Keratinocyte (primary cell): ENCODE measurements at regions not wholly inside any gene's neighbourhood (a gene's known extent, or its start where the extent isn't known, plus 50 kb on each side); places are given as distances from the start of the nearest gene placed in this dataset.

Experiments used
- DNase-seq: peaks from one replicate; pipeline ENCODE4 v3.0.0-alpha.2; 2011; ENCODE audit warnings: low read depth, missing footprints, low spot score
- FAIRE-seq: peaks from 2 replicates; lab custom pipeline; 2011; peaks lifted over from hg19 to GRCh38; lab: Jason Lieb, UNC
- H2AFZ ChIP-seq: 2 replicates; pipeline ENCODE4 v1.6.0; 2012; ENCODE audit warnings: low read length, control low read depth, inconsistent platforms; ENCODE audit not compliant: control insufficient read depth
- H3K27ac ChIP-seq: 2 replicates; pipeline ENCODE4 v1.5.1; 2011; ENCODE audit warnings: low read length; ENCODE audit not compliant: control insufficient read depth, insufficient read depth
- H3K27me3 ChIP-seq: 3 replicates; pipeline ENCODE4 v1.6.0; 2011; ENCODE audit warnings: low read length; ENCODE audit not compliant: control insufficient read depth, insufficient read depth; ENCODE audit errors: extremely low read depth
- H3K36me3 ChIP-seq, 2 experiments: 2 replicates in 1 of 2; 3 replicates in 1 of 2; pipeline ENCODE4 v1.5.1; 2011; ENCODE audit warnings: low read length in 2 of 2, mild to moderate bottlenecking in 1 of 2; ENCODE audit not compliant: control insufficient read depth in 2 of 2, insufficient read depth in 2 of 2; ENCODE audit errors: extremely low read depth in 1 of 2
- H3K4me1 ChIP-seq: 3 replicates; pipeline ENCODE4 v1.5.1; 2011; ENCODE audit warnings: low read length; ENCODE audit not compliant: control insufficient read depth, insufficient read depth; ENCODE audit errors: extremely low read depth
- H3K4me2 ChIP-seq: 3 replicates; pipeline ENCODE4 v1.6.0; 2011; ENCODE audit warnings: low read depth, low read length; ENCODE audit not compliant: control insufficient read depth, insufficient read depth; ENCODE audit errors: extremely low read depth
- H3K4me3 ChIP-seq, 3 experiments: fragments of 200-600 bp in 1 of 3; sonication (generic) in 1 of 3; 2 replicates in 2 of 3; 3 replicates in 1 of 3; pipeline ENCODE4 v1.5.1; 2011 to 2016; ENCODE audit warnings: low read length in 3 of 3, mild to moderate bottlenecking in 3 of 3, control low read depth in 2 of 3, inconsistent platforms in 1 of 3, low read depth in 1 of 3, mixed read lengths in 1 of 3, mixed run types in 1 of 3, moderate library complexity in 1 of 3; ENCODE audit not compliant: control insufficient read depth in 2 of 3, insufficient read depth in 2 of 3; ENCODE audit errors: extremely low read depth in 1 of 3
- H3K79me2 ChIP-seq: 2 replicates; pipeline ENCODE4 v1.6.0; 2012; ENCODE audit warnings: low read length; ENCODE audit not compliant: control insufficient read depth, insufficient read depth
- H3K9ac ChIP-seq: 3 replicates; pipeline ENCODE4 v1.6.0; 2011; ENCODE audit warnings: low read length; ENCODE audit not compliant: control insufficient read depth, insufficient read depth; ENCODE audit errors: extremely low read depth
- H3K9me1 ChIP-seq: 3 replicates; pipeline ENCODE4 v1.6.0; 2011; ENCODE audit warnings: low read length; ENCODE audit not compliant: control insufficient read depth, insufficient read depth; ENCODE audit errors: extremely low read depth
- H3K9me3 ChIP-seq: 2 replicates; pipeline ENCODE4 v1.5.1; 2012; ENCODE audit warnings: low read depth, low read length; ENCODE audit not compliant: control insufficient read depth
- H4K20me1 ChIP-seq: 3 replicates; pipeline ENCODE4 v1.6.0; 2011; ENCODE audit warnings: low read length; ENCODE audit not compliant: control insufficient read depth, insufficient read depth; ENCODE audit errors: extremely low read depth
- EZH2 ChIP-seq: IDR thresholded peaks from one replicate; pipeline ENCODE4 v1.6.1; 2012; ENCODE audit warnings: inconsistent platforms, mild to moderate bottlenecking, low read length, moderate library complexity
- dilution Hi-C: fragments of 300-500 bp; cut with MboI; formaldehyde crosslinking; loops from one replicate; pipeline ENCODE4 v1.7.0; 2020; ENCODE audit warnings: low sequenced_read_pairs; ENCODE audit not compliant: extremely low pct_ligation_motif_present
- TF ChIP-seq, protein P1 (sequence below), 3 experiments: IDR thresholded peaks in 1 of 3; conservative IDR thresholded peaks in 1 of 3; optimal IDR thresholded peaks in 1 of 3; 2 replicates in 2 of 3; 3 replicates in 1 of 3; pipeline versions ENCODE3 to v1.5.1; 2011; ENCODE audit warnings: low read length in 3 of 3, mild to moderate bottlenecking in 3 of 3, moderate library complexity in 2 of 3, control low read depth in 1 of 3, inconsistent platforms in 1 of 3; ENCODE audit not compliant: insufficient read depth in 2 of 3; ENCODE audit errors: extremely low read depth in 1 of 3

DNA sequence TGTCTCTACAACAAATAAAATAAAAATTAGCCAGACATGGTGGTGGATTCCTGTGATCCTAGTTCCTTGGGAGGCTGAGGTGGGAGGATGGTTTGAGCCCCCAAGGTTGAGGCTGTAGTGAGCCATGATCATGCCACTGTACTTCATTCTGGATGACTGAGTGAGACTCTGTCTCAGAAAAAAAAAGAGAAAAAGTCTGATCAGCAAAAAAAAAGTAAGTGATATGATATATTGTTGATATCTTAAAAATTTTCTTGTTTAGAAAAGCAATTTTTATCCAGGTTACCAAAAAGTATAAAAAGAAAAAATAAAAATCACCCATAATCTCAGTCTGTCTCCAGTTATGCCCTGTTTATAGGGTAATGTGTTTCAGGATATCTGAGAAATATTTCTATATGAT lies 251.4 kb downstream of the OTOL1 start:
- H3K36me3 ChIP-seq, result no peaks in the 10 kb centered on the region
- no peak for DNase-seq
- H2AFZ ChIP-seq, result no peak overlapping the region
- dilution Hi-C loops, result no loop called here
- no peak overlapping the region for H3K9ac ChIP-seq
- no peaks in the 10 kb centered on the region for H4K20me1 ChIP-seq
- no peak overlapping the region for H3K4me3 ChIP-seq
- H3K27ac ChIP-seq, result no peak overlapping the region
- H3K4me2 ChIP-seq, result no peak overlapping the region
- H3K9me1 ChIP-seq, result no peaks in the 10 kb centered on the region
- H3K79me2 ChIP-seq, result no peaks in the 10 kb centered on the region
- H3K27me3 ChIP-seq, result no peaks in the 10 kb centered on the region
- H3K4me1 ChIP-seq, result no peaks in the 10 kb centered on the region
- no peak for TF ChIP-seq EZH2
- TF ChIP-seq, protein P1, sequence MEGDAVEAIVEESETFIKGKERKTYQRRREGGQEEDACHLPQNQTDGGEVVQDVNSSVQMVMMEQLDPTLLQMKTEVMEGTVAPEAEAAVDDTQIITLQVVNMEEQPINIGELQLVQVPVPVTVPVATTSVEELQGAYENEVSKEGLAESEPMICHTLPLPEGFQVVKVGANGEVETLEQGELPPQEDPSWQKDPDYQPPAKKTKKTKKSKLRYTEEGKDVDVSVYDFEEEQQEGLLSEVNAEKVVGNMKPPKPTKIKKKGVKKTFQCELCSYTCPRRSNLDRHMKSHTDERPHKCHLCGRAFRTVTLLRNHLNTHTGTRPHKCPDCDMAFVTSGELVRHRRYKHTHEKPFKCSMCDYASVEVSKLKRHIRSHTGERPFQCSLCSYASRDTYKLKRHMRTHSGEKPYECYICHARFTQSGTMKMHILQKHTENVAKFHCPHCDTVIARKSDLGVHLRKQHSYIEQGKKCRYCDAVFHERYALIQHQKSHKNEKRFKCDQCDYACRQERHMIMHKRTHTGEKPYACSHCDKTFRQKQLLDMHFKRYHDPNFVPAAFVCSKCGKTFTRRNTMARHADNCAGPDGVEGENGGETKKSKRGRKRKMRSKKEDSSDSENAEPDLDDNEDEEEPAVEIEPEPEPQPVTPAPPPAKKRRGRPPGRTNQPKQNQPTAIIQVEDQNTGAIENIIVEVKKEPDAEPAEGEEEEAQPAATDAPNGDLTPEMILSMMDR (optimal IDR thresholded peaks at IDR 0.05 in 1 of 3, IDR thresholded peaks at IDR 0.05 in 1 of 3, conservative IDR thresholded peaks at IDR 0.05 in 1 of 3; ENCODE audit: extremely low read depth in 1 of 3, insufficient read depth in 2 of 3, low read length in 3 of 3), result no peak
- no peak for FAIRE-seq
- H3K9me3 ChIP-seq, result no peaks in the 10 kb centered on the region

DNA sequence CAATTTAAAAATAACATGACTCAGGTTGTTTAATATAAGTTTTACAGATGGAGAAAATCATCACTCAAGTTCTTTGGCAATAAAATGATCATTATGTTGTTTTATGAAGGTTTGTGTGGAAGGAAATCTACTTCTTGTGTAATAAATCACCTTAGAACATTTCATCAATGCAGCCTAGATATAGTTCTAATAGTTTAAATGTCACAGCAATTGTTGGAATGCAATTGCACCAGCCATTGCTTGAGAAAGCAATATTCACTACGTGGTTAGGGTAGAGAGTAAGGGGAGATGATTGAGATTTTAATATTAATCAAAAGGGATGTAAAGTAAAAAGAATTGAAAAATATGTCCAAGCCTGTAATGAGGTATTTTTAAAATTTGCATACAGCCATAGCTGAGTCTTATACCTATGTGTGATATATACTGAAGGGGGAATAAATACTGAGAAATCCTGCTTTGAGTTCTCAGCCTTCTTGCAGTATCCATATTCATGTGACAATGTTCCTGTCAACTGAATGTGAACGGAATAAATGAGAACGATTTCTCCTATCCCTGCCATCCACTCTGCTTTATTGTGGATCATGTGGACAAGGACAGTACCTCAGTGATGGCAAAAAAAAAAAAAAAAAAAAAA lies 257.9 kb downstream of the OTOL1 start:
- no peaks in the 10 kb centered on the region for H3K79me2 ChIP-seq
- no peak overlapping the region for H3K4me3 ChIP-seq
- H3K4me1 ChIP-seq, result no peaks in the 10 kb centered on the region
- DNase-seq (no peak), FAIRE-seq (no peak)
- no peak overlapping the region for H3K27ac ChIP-seq
- no peaks in the 10 kb centered on the region for H3K36me3 ChIP-seq
- no peak overlapping the region for H3K4me2 ChIP-seq
- no peak overlapping the region for H3K9ac ChIP-seq
- no peaks in the 10 kb centered on the region for H3K9me3 ChIP-seq
- TF ChIP-seq EZH2, result no peak
- H3K27me3 ChIP-seq, result no peaks in the 10 kb centered on the region
- dilution Hi-C loops, result no loop called here
- no peaks in the 10 kb centered on the region for H4K20me1 ChIP-seq
- no peaks in the 10 kb centered on the region for H3K9me1 ChIP-seq
- H2AFZ ChIP-seq, result no peak overlapping the region

DNA sequence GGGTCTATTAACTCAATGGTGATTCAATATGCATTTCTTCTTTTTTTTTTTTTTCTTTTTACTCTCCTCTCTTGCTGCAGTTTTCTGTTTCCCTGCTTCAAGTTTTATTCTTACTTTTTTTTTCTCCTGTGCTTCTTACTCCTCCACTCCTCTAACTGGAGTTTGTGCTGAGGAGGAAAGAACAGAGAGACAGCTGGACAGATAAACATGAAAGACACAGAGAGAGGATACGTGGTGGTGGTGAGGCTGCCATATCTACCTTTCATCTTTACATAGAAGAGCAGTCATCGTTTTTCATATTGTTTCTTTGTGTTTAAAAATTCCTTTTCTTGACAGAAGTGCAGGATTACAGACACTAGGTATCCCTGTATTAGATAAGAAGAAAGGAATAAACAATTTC lies 262.8 kb downstream of the OTOL1 start:
- Histone ChIP-seq H3K79me2 (no peaks in the 10 kb centered on the region), H4K20me1 (no peaks in the 10 kb centered on the region), H3K9me3 (no peaks in the 10 kb centered on the region), H3K27ac (no peak overlapping the region), H3K36me3 (no peaks in the 10 kb centered on the region), H3K4me2 (no peak overlapping the region), H3K9ac (no peak overlapping the region), H3K9me1 (no peaks in the 10 kb centered on the region), H3K4me3 (no peak overlapping the region), H2AFZ (no peak overlapping the region), H3K27me3 (no peaks in the 10 kb centered on the region), H3K4me1 (no peaks in the 10 kb centered on the region)
- FAIRE-seq (no peak), DNase-seq (no peak)
- TF ChIP-seq EZH2, result no peak
- TF ChIP-seq, protein P1 (optimal IDR thresholded peaks at IDR 0.05 in 1 of 3, IDR thresholded peaks at IDR 0.05 in 1 of 3, conservative IDR thresholded peaks at IDR 0.05 in 1 of 3; ENCODE audit: extremely low read depth in 1 of 3, insufficient read depth in 2 of 3, low read length in 3 of 3), result no peak
- dilution Hi-C loops, result no loop called here
